ENCODE measurements at regions not wholly inside any gene's neighbourhood (a gene's known extent, or its start where the extent isn't known, plus 50 kb on each side); places are given as distances from the start of the nearest gene placed in this dataset.
A peak's percentile ranks its signal among the peaks of the same experiment; 100 is the strongest.

- H3K9me2 ChIP-seq (ENCODE audit: insufficient read depth) = no peaks in the 10 kb centered on the region
- no TSS peak for BruUV-seq (replicated peaks)
- TF ChIP-seq EZH2 (IDR thresholded peaks at IDR 0.05; ENCODE audit: low read depth) = no peak
- TF ChIP-seq CTCF (conservative IDR thresholded peaks at IDR 0.05) = no peak
- H3K4me3 ChIP-seq = no peak overlapping the region
- DNase-seq = no peak
- H3K27me3 ChIP-seq (ENCODE audit: insufficient read depth, low read depth) = no peaks in the 10 kb centered on the region
- H3K4me2 ChIP-seq = no peak overlapping the region
- no peaks in the 10 kb centered on the region for H3K4me1 ChIP-seq (replicated peaks; ENCODE audit: insufficient read depth)
- no peaks in the 10 kb centered on the region for H3K36me3 ChIP-seq (ENCODE audit: low read depth)
- CTCF ChIA-PET = no interaction called here
- intact Hi-C loops (cut with micrococcal nuclease; ENCODE audit: unreplicated experiment) = no loop called here
- no peaks in the 10 kb centered on the region for H3K79me2 ChIP-seq (ENCODE audit: low read depth)
- no peaks in the 10 kb centered on the region for H3K9me3 ChIP-seq (ENCODE audit: insufficient read depth, low read depth)
- POLR2A ChIA-PET (ENCODE audit: unreplicated experiment) = no interaction called here
- H4K20me1 ChIP-seq (ENCODE audit: insufficient read depth) = no peaks in the 10 kb centered on the region
- no peak overlapping the region for H3K27ac ChIP-seq
- H3F3A ChIP-seq (ENCODE audit: insufficient read depth, low read depth) = no peaks in the 10 kb centered on the region
- no peak overlapping the region for H2AFZ ChIP-seq
Observed at GRCh38 chr9:31790720-31791119, 593.7 kb upstream of the ACO1 start.

GRCh38 chr9:31799953-31800609 is 584.4 kb upstream of the ACO1 start:
- ChIA-PET CTCF (no interaction called here), POLR2A (ENCODE audit: unreplicated experiment) (interaction anchor here (0.5 kb wide), 1 partner anchor 456 kb away, joined by 3 read pairs; no protein-coding TSS in a partner anchor)
- intact Hi-C loops (cut with micrococcal nuclease; ENCODE audit: unreplicated experiment) = loop anchor here (2.0 to 5.0 kb wide), 2 partner anchors 678 to 1969 kb away; no protein-coding TSS in a partner anchor

DNA sequence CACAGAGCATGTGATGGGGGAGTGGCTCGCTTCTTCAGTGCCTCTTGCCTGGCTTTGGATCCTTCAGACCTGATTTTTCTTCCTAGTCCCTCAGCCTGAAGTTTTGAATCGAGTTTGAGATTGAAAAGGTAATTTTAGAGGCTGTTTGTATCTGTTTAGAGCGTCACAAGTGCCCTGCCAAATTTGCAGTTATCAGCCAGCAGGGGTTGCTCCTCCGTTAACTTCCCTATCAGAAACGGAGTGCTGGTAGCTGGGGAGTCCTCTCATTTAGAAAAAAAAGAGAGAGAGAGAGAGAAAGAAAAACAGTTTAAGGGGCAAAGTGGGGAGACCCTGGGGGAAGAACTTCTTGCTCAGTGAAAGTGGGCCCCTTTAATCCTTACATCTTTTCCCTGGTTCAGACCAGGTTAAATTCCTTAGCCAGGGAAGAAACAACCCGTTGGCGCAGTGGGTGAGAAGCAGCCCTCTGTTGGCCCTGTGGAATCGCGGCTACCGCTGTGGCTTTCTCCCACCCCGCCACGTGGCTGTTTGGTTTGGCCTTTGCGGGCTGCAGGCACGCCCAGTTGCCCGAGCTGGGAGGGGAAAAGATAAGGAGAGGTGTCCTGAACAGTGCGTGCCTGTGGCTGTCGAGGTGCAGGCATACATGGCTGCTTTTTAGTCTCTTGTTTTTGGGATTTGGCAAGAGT is 576.7 kb upstream of the ACO1 start:
- TF ChIP-seq CTCF (conservative IDR thresholded peaks at IDR 0.05) = no peak
- no peak for TF ChIP-seq EZH2 (IDR thresholded peaks at IDR 0.05; ENCODE audit: low read depth)
- no peak overlapping the region for H2AFZ ChIP-seq
- no peaks in the 10 kb centered on the region for H4K20me1 ChIP-seq (ENCODE audit: insufficient read depth)
- H3K9me2 ChIP-seq (ENCODE audit: insufficient read depth) = no peaks in the 10 kb centered on the region
- ChIA-PET POLR2A (ENCODE audit: unreplicated experiment) (interaction anchor here (0.6 kb wide), 1 partner anchor 1247 kb away, joined by 7 read pairs; no protein-coding TSS in a partner anchor), CTCF (no interaction called here)
- H3K36me3 ChIP-seq (ENCODE audit: low read depth) = no peaks in the 10 kb centered on the region
- no peaks in the 10 kb centered on the region for H3K4me1 ChIP-seq (replicated peaks; ENCODE audit: insufficient read depth)
- intact Hi-C loops (cut with micrococcal nuclease; ENCODE audit: unreplicated experiment) = no loop called here
- no peak overlapping the region for H3K4me2 ChIP-seq
- H3K27me3 ChIP-seq (ENCODE audit: insufficient read depth, low read depth) = no peaks in the 10 kb centered on the region
- no TSS peak for BruUV-seq (replicated peaks)
- no peaks in the 10 kb centered on the region for H3F3A ChIP-seq (ENCODE audit: insufficient read depth, low read depth)
- DNase-seq = no peak
- H3K79me2 ChIP-seq (ENCODE audit: low read depth) = no peaks in the 10 kb centered on the region
- H3K4me3 ChIP-seq = no peak overlapping the region
- no peaks in the 10 kb centered on the region for H3K9me3 ChIP-seq (ENCODE audit: insufficient read depth, low read depth)
- no peak overlapping the region for H3K27ac ChIP-seq

More at GRCh38 chr9:31799953-31800609, 584.4 kb upstream of the ACO1 start:
- H3K79me2 ChIP-seq (ENCODE audit: low read depth) = no peaks in the 10 kb centered on the region
- H3K9me3 ChIP-seq (ENCODE audit: insufficient read depth, low read depth) = no peaks in the 10 kb centered on the region
- no peak overlapping the region for H3K4me2 ChIP-seq
- H2AFZ ChIP-seq = no peak overlapping the region
- TF ChIP-seq EZH2 (IDR thresholded peaks at IDR 0.05; ENCODE audit: low read depth) = no peak
- peak; percentile 78 for TF ChIP-seq CTCF (conservative IDR thresholded peaks at IDR 0.05)
- no peak overlapping the region for H3K4me3 ChIP-seq
- H3K9me2 ChIP-seq (ENCODE audit: insufficient read depth) = no peaks in the 10 kb centered on the region
- no peaks in the 10 kb centered on the region for H3K36me3 ChIP-seq (ENCODE audit: low read depth)
- H3F3A ChIP-seq (ENCODE audit: insufficient read depth, low read depth) = no peaks in the 10 kb centered on the region
- no peaks in the 10 kb centered on the region for H3K4me1 ChIP-seq (replicated peaks; ENCODE audit: insufficient read depth)
- peak; percentile 2 to 36 for DNase-seq
- H3K27ac ChIP-seq = no peak overlapping the region
- BruUV-seq (replicated peaks) = no TSS peak
- no peaks in the 10 kb centered on the region for H4K20me1 ChIP-seq (ENCODE audit: insufficient read depth)
- H3K27me3 ChIP-seq (ENCODE audit: insufficient read depth, low read depth) = no peaks in the 10 kb centered on the region

Data from PC-9 (cell line).